SK-N-SH (cell line): ENCODE measurements at regions not wholly inside any gene's neighbourhood (a gene's known extent, or its start where the extent isn't known, plus 50 kb on each side); places are given as distances from the start of the nearest gene placed in this dataset.

ENCODE experiments used
- CTCF ChIA-PET: fragments of 300-600, 350-600 bp; formaldehyde crosslinking; extraction: SDS; loops from one replicate; lab custom pipeline; 2021; lab: Yijun Ruan, JAX
- POLR2A ChIA-PET: fragments of 350-600 bp; sonication (Branson Sonifier 250); formaldehyde crosslinking; extraction: SDS; loops from one replicate; lab custom pipeline; 2020; ENCODE audit warnings: antibody characterized with exemption, inconsistent platforms; lab: Yijun Ruan, JAX
- DNase-seq: peaks from one replicate; pipeline ENCODE4 v3.0.0; 2012
- H2AFZ ChIP-seq: fragments of 200-600 bp; sonication (generic); 2 replicates; pipeline ENCODE4 v1.8.1; 2016; ENCODE audit warnings: antibody characterized with exemption, mild to moderate bottlenecking, low read depth
- H3F3A ChIP-seq: fragments of 200-600 bp; sonication (generic); replicated peaks from 2 replicates; pipeline ENCODE3; 2016; ENCODE audit warnings: antibody characterized with exemption, mild to moderate bottlenecking; ENCODE audit not compliant: insufficient read depth
- H3K27ac ChIP-seq, 2 experiments: fragments of 200-500 bp in 1 of 2; fragments of 200-600 bp in 1 of 2; sonication (Bioruptor generic) in 1 of 2; sonication (generic), shearing (Covaris generic) in 1 of 2; 2 replicates each; pipeline versions ENCODE4 v1.5.1 to v1.6.1; 2014 to 2016; ENCODE audit warnings: low read depth in 2 of 2, inconsistent platforms in 1 of 2, low read length in 1 of 2, mild to moderate bottlenecking in 1 of 2, mixed read lengths in 1 of 2
- H3K27me3 ChIP-seq: fragments of 200-600 bp; sonication (generic), shearing (Covaris generic); 2 replicates; pipeline ENCODE4 v1.6.1; 2016; ENCODE audit warnings: mixed run types; ENCODE audit not compliant: insufficient read depth
- H3K36me3 ChIP-seq, 2 experiments: fragments of 200-500 bp in 1 of 2; fragments of 200-600 bp in 1 of 2; sonication (Bioruptor generic) in 1 of 2; sonication (generic) in 1 of 2; replicated peaks in 1 of 2; 2 replicates each; pipeline versions ENCODE3 to v1.5.1; 2014 to 2016; ENCODE audit warnings: low read length in 1 of 2, mild to moderate bottlenecking in 1 of 2; ENCODE audit not compliant: insufficient read depth in 2 of 2, control insufficient read depth in 1 of 2
- H3K4me1 ChIP-seq, 2 experiments: fragments of 200-500 bp in 1 of 2; fragments of 200-600 bp in 1 of 2; sonication (Bioruptor generic) in 1 of 2; sonication (generic), shearing (Covaris generic) in 1 of 2; 2 replicates each; pipeline versions ENCODE4 v1.5.1 to v1.6.1; 2014 to 2016; ENCODE audit warnings: low read depth in 1 of 2, low read length in 1 of 2, mixed run types in 1 of 2; ENCODE audit not compliant: insufficient read depth in 2 of 2, control insufficient read depth in 1 of 2
- H3K4me2 ChIP-seq: fragments of 200-600 bp; sonication (generic), shearing (Covaris generic); 2 replicates; pipeline ENCODE4 v1.6.1; 2017; ENCODE audit warnings: mixed run types
- H3K4me3 ChIP-seq, 2 experiments: fragments of 200-500 bp in 1 of 2; fragments of 200-600 bp in 1 of 2; sonication (Bioruptor generic) in 1 of 2; sonication (generic), shearing (Covaris generic) in 1 of 2; 2 replicates each; pipeline versions ENCODE4 v1.5.1 to v1.8.1; 2014 to 2016; ENCODE audit warnings: low read depth in 2 of 2, inconsistent platforms in 1 of 2, low read length in 1 of 2, mild to moderate bottlenecking in 1 of 2, mixed read lengths in 1 of 2, moderate library complexity in 1 of 2
- H3K79me2 ChIP-seq: fragments of 200-600 bp; sonication (generic); 2 replicates; pipeline ENCODE4 v1.8.1; 2017; ENCODE audit warnings: mild to moderate bottlenecking; ENCODE audit not compliant: insufficient read depth
- H3K9ac ChIP-seq: fragments of 200-600 bp; sonication (generic); 2 replicates; pipeline ENCODE4 v1.6.1; 2017; ENCODE audit warnings: mixed run types
- H3K9me2 ChIP-seq: fragments of 200-600 bp; sonication (generic); 2 replicates; pipeline ENCODE4 v1.6.1; 2017; ENCODE audit warnings: mixed run types
- H3K9me3 ChIP-seq: fragments of 200-600 bp; sonication (generic); 2 replicates; pipeline ENCODE4 v1.6.1; 2017; ENCODE audit warnings: mixed run types, mild to moderate bottlenecking, moderate library complexity
- H4K20me1 ChIP-seq: fragments of 200-600 bp; sonication (generic); 2 replicates; pipeline ENCODE4 v1.6.1; 2017; ENCODE audit warnings: mild to moderate bottlenecking, mixed run types; ENCODE audit not compliant: insufficient read depth
- CTCF ChIP-seq: fragments of 200-600 bp; sonication (generic); IDR thresholded peaks from 2 replicates; pipeline ENCODE4 v1.6.1; 2017; ENCODE audit warnings: antibody characterized with exemption, mild to moderate bottlenecking, moderate library complexity
- ELF1 ChIP-seq: IDR thresholded peaks from 2 replicates; pipeline ENCODE4 v1.4.0; 2012
- EP300 ChIP-seq, 2 experiments: IDR thresholded peaks; 2 replicates each; pipeline versions ENCODE4 v1.4.0 to v1.6.1; 2012; ENCODE audit warnings: borderline replicate concordance in 1 of 2, low read depth in 1 of 2, low read length in 1 of 2
- FOSL2 ChIP-seq: IDR thresholded peaks from 2 replicates; pipeline ENCODE4 v1.4.0; 2012; ENCODE audit warnings: low read depth, mild to moderate bottlenecking, moderate library complexity, borderline replicate concordance
- FOXJ3 ChIP-seq: sonication (generic); formaldehyde crosslinking; IDR thresholded peaks from 2 replicates; pipeline ENCODE4 v1.5.1; 2020; ENCODE audit warnings: mild to moderate bottlenecking, missing genetic modification reagents
- FOXM1 ChIP-seq: IDR thresholded peaks from 2 replicates; pipeline ENCODE4 v1.4.0; 2012; ENCODE audit warnings: low read depth, mild to moderate bottlenecking
- GABPA ChIP-seq: IDR thresholded peaks from 2 replicates; pipeline ENCODE4 v1.4.0; 2012; ENCODE audit warnings: low read depth, mild to moderate bottlenecking
- GATA2 ChIP-seq: sonication (generic); formaldehyde crosslinking; IDR thresholded peaks from 2 replicates; pipeline ENCODE4 v1.5.0; 2020; ENCODE audit warnings: mild to moderate bottlenecking, missing genetic modification reagents
- MAX ChIP-seq: IDR thresholded peaks from 2 replicates; pipeline ENCODE4 v1.4.0; 2012; ENCODE audit warnings: low read depth
- MXI1 ChIP-seq: IDR thresholded peaks from 2 replicates; pipeline ENCODE4 v1.6.1; 2012; ENCODE audit warnings: mild to moderate bottlenecking, low read depth, low read length, improper control_type of control experiment
- NFIC ChIP-seq: IDR thresholded peaks from 2 replicates; pipeline ENCODE4 v1.4.0; 2012; ENCODE audit warnings: borderline replicate concordance
- NRF1 ChIP-seq: IDR thresholded peaks from 2 replicates; pipeline ENCODE4 v1.6.1; 2012; ENCODE audit warnings: low read depth, mild to moderate bottlenecking, low read length
- RAD21 ChIP-seq: IDR thresholded peaks from 2 replicates; pipeline ENCODE4 v1.6.1; 2012; ENCODE audit warnings: mild to moderate bottlenecking, low read length
- RCOR1 ChIP-seq: fragments of 150-350 bp; IDR thresholded peaks from 2 replicates; pipeline ENCODE4 v1.6.1; 2017; ENCODE audit warnings: antibody characterized with exemption, low read length
- RFX5 ChIP-seq: IDR thresholded peaks from 2 replicates; pipeline ENCODE4 v1.6.1; 2012; ENCODE audit warnings: mild to moderate bottlenecking, improper control_type of control experiment, low read length
- RXRA ChIP-seq: IDR thresholded peaks from 2 replicates; pipeline ENCODE4 v1.4.0; 2012; ENCODE audit warnings: low read depth, mild to moderate bottlenecking, borderline replicate concordance
- SIN3A ChIP-seq: IDR thresholded peaks from 2 replicates; pipeline ENCODE4 v1.6.1; 2012; ENCODE audit warnings: low read depth, mild to moderate bottlenecking, low read length, moderate library complexity, borderline replicate concordance
- TAF1 ChIP-seq: IDR thresholded peaks from 2 replicates; pipeline ENCODE4 v1.6.1; 2012; ENCODE audit warnings: low read depth, mild to moderate bottlenecking, low read length, moderate library complexity, borderline replicate concordance
- TCF12 ChIP-seq: IDR thresholded peaks from 2 replicates; pipeline ENCODE4 v1.4.0; 2012
- TEAD4 ChIP-seq: IDR thresholded peaks from 2 replicates; pipeline ENCODE4 v1.4.0; 2012; ENCODE audit warnings: mild to moderate bottlenecking, borderline replicate concordance; ENCODE audit not compliant: insufficient read depth
- USF1 ChIP-seq: IDR thresholded peaks from 2 replicates; pipeline ENCODE4 v1.4.0; 2012; ENCODE audit warnings: low read depth, borderline replicate concordance
- USF2 ChIP-seq: fragments of 150-350 bp; IDR thresholded peaks from 2 replicates; pipeline ENCODE4 v1.6.1; 2017; ENCODE audit warnings: antibody characterized with exemption, low read length, low read depth, borderline replicate concordance
- YY1 ChIP-seq: IDR thresholded peaks from 2 replicates; pipeline ENCODE4 v1.4.0; 2012; ENCODE audit warnings: low read depth, mild to moderate bottlenecking
- WGBS: methylation state at CpG from one replicate; pipeline ENCODE4 v1.1.6; 2017; ENCODE audit warnings: low lambda C conversion rate; 5-methylcytosine and 5-hydroxymethylcytosine counted together

GRCh38 chr11:33617672-33618350, 82.8 kb downstream of the C11orf91 start:
- no peak for DNase-seq
- H3K4me3 ChIP-seq = no peak overlapping the region
- H3K27ac ChIP-seq = no peak overlapping the region
- no peak overlapping the region for H3K9ac ChIP-seq
- H3K36me3 ChIP-seq = peaks cover 10 to 47% of the 10 kb centered on the region in 2 experiments
- no peak overlapping the region for H2AFZ ChIP-seq
- H3K9me2 ChIP-seq = no peaks in the 10 kb centered on the region
- TF ChIP-seq EP300 (IDR thresholded peaks at IDR 0.05; ENCODE audit: borderline replicate concordance in 1 of 2, low read depth in 1 of 2, low read length in 1 of 2) (no peak), RFX5 (no peak), SIN3A (no peak), CTCF (no peak), MAX (no peak), MXI1 (no peak), RAD21 (no peak), GABPA (no peak), USF2 (no peak), GATA2 (CRISPR knock-in tag) (no peak)
- CTCF ChIA-PET = no interaction called here
- H3K4me2 ChIP-seq = no peak overlapping the region
- H3K9me3 ChIP-seq = no peaks in the 10 kb centered on the region
- 94% methylated on average over 8 of the region's 8 CpGs for WGBS
- POLR2A ChIA-PET = no interaction called here
- H3K79me2 ChIP-seq = no peaks in the 10 kb centered on the region; the same call in 1 of the 2 replicates
- H3K4me1 ChIP-seq = peaks cover 0 to 12% of the 10 kb centered on the region in 2 experiments; a peak in 2 of 4 replicates
- H4K20me1 ChIP-seq = no peaks in the 10 kb centered on the region
- H3F3A ChIP-seq = peaks cover 32% of the 10 kb centered on the region
- no peaks in the 10 kb centered on the region for H3K27me3 ChIP-seq

GRCh38 chr11:33616552-33616951, 84.1 kb downstream of the C11orf91 start:
- POLR2A ChIA-PET = no interaction called here
- Histone ChIP-seq H3K9me3 (no peaks in the 10 kb centered on the region), H3K27me3 (no peaks in the 10 kb centered on the region), H4K20me1 (no peaks in the 10 kb centered on the region), H3K4me3 (no peak overlapping the region), H2AFZ (no peak overlapping the region), H3K9me2 (no peaks in the 10 kb centered on the region), H3F3A (peaks cover 36% of the 10 kb centered on the region), H3K9ac (no peak overlapping the region), H3K79me2 (no peaks in the 10 kb centered on the region; the same call in 1 of the 2 replicates), H3K36me3 (peaks cover 10 to 56% of the 10 kb centered on the region in 2 experiments), H3K4me2 (no peak overlapping the region), H3K4me1 (peaks cover 0 to 8% of the 10 kb centered on the region in 2 experiments; a peak in 2 of 4 replicates), H3K27ac (no peak overlapping the region)
- CTCF ChIA-PET = no interaction called here
- WGBS = 94% methylated on average over 5 of the region's 5 CpGs
- no peak for TF ChIP-seq FOXM1
- TF ChIP-seq RFX5 = no peak
- TF ChIP-seq FOXJ3 (CRISPR knock-in tag) = no peak
- no peak for TF ChIP-seq ELF1
- no peak for TF ChIP-seq USF1
- TF ChIP-seq TCF12 = no peak
- TF ChIP-seq NFIC = no peak
- no peak for TF ChIP-seq MXI1
- TF ChIP-seq YY1 = no peak
- no peak for TF ChIP-seq TAF1
- no peak for TF ChIP-seq EP300 (IDR thresholded peaks at IDR 0.05; ENCODE audit: borderline replicate concordance in 1 of 2, low read depth in 1 of 2, low read length in 1 of 2)
- TF ChIP-seq RCOR1 = no peak
- no peak for TF ChIP-seq NRF1
- no peak for TF ChIP-seq FOSL2
- TF ChIP-seq TEAD4 = no peak
- no peak for TF ChIP-seq CTCF
- TF ChIP-seq RXRA = no peak
- TF ChIP-seq SIN3A = no peak
- no peak for DNase-seq
